AG04450 (cell line): ENCODE measurements at regions not wholly inside any gene's neighbourhood (a gene's known extent, or its start where the extent isn't known, plus 50 kb on each side); places are given as distances from the start of the nearest gene placed in this dataset.

Experiments
- CTCF ChIA-PET: fragments of 300-600, 350-600 bp; formaldehyde crosslinking; extraction: SDS; loops from one replicate; lab custom pipeline; 2022; ENCODE audit warnings: antibody characterized with exemption, inconsistent platforms; lab: Charles Lee
- POLR2A ChIA-PET: fragments of 350-600 bp; formaldehyde crosslinking; extraction: SDS; loops from one replicate; lab custom pipeline; 2021; ENCODE audit warnings: antibody characterized with exemption, inconsistent platforms; lab: Yijun Ruan, JAX
- DNase-seq: peaks from one replicate; pipeline ENCODE4 v3.0.0-alpha.2; 2011; ENCODE audit warnings: low read depth, low spot score
- H3K27ac ChIP-seq: one replicate; pipeline ENCODE4 v1.5.1; 2012; ENCODE audit warnings: low read depth, low read length, control low read depth
- H3K27me3 ChIP-seq: one replicate; pipeline ENCODE4 v1.6.0; 2012; ENCODE audit warnings: low read length; ENCODE audit not compliant: control insufficient read depth, insufficient read depth
- H3K4me3 ChIP-seq: 2 replicates; pipeline ENCODE4 v1.5.1; 2011; ENCODE audit warnings: mild to moderate bottlenecking, low read depth, low read length, control low read depth
- H3K9me3 ChIP-seq: 2 replicates; pipeline ENCODE4 v1.5.1; 2012; ENCODE audit warnings: low read length; ENCODE audit not compliant: control insufficient read depth, insufficient read depth
- CTCF ChIP-seq: IDR thresholded peaks from 2 replicates; pipeline ENCODE4 v1.5.1; 2011; ENCODE audit warnings: low read depth, low read length, control low read depth, inconsistent platforms

GRCh38 chr11:106322106-106322505 is 244.6 kb downstream of the AASDHPPT start:
- Histone ChIP-seq H3K27me3 (no peaks in the 10 kb centered on the region), H3K4me3 (no peak overlapping the region), H3K9me3 (peaks cover 2% of the 10 kb centered on the region; the same call in 1 of the 2 replicates), H3K27ac (no peak overlapping the region)
- DNase-seq, result no peak
- POLR2A ChIA-PET, result no interaction called here
- TF ChIP-seq CTCF, result no peak
- CTCF ChIA-PET, result no interaction called here

- ChIA-PET CTCF (no interaction called here), POLR2A (no interaction called here)
- Histone ChIP-seq H3K4me3 (no peak overlapping the region), H3K27me3 (no peaks in the 10 kb centered on the region), H3K27ac (no peak overlapping the region), H3K9me3 (no peaks in the 10 kb centered on the region)
- DNase-seq, result no peak
- no peak for TF ChIP-seq CTCF
Measured at GRCh38 chr11:106326087-106326486, 248.6 kb downstream of the AASDHPPT start.

GRCh38 chr11:106327134-106327533 is 249.7 kb downstream of the AASDHPPT start:
- Histone ChIP-seq H3K4me3 (no peak overlapping the region), H3K9me3 (no peaks in the 10 kb centered on the region), H3K27ac (no peak overlapping the region), H3K27me3 (no peaks in the 10 kb centered on the region)
- POLR2A ChIA-PET, result no interaction called here
- TF ChIP-seq CTCF, result no peak
- no peak for DNase-seq
- CTCF ChIA-PET, result no interaction called here

- no peak overlapping the region for H3K4me3 ChIP-seq
- no peaks in the 10 kb centered on the region for H3K9me3 ChIP-seq
- no peaks in the 10 kb centered on the region for H3K27me3 ChIP-seq
- no peak for TF ChIP-seq CTCF
- CTCF ChIA-PET, result interaction anchor here (0.8 kb wide), 1 partner anchor 257 kb away, joined by 3 read pairs; no protein-coding TSS in a partner anchor
- no peak for DNase-seq
- POLR2A ChIA-PET, result no interaction called here
- H3K27ac ChIP-seq, result no peak overlapping the region
Measured at GRCh38 chr11:106327637-106328036, 250.2 kb downstream of the AASDHPPT start.

- Histone ChIP-seq H3K27me3 (no peaks in the 10 kb centered on the region), H3K9me3 (no peaks in the 10 kb centered on the region), H3K27ac (no peak overlapping the region), H3K4me3 (no peak overlapping the region)
- peak; percentile 34 for TF ChIP-seq CTCF
- CTCF ChIA-PET, result interaction anchor here (0.7 to 1.9 kb wide), 4 partner anchors 10 to 708 kb away, joined by 3 to 9 read pairs (median 4); no protein-coding TSS in a partner anchor
- POLR2A ChIA-PET, result interaction anchor here (0.7 kb wide), 1 partner anchor 33 kb away, joined by 7 read pairs; no protein-coding TSS in a partner anchor
- DNase-seq, result no peak
Measured at GRCh38 chr11:106329273-106330018, 252.0 kb downstream of the AASDHPPT start.
